Muscle layer of colon (tissue), 2 donors: ENCODE measurements at regions not wholly inside any gene's neighbourhood (a gene's known extent, or its start where the extent isn't known, plus 50 kb on each side); places are given as distances from the start of the nearest gene placed in this dataset.
"Not testable (repeated sequence)": the region's sequence is repeated elsewhere in the genome, so short reads cannot be mapped to it uniquely, and the experiment has no call there.

Source experiments
- H3K27ac ChIP-seq: one replicate; pipeline ENCODE4 v1.7.0; 2013; ENCODE audit warnings: low read depth, mild to moderate bottlenecking, low read length, moderate library complexity
- H3K27me3 ChIP-seq, 2 donors: one replicate each; pipeline ENCODE4 v1.7.0; 2013; ENCODE audit warnings: low read length in 2 of 2, mild to moderate bottlenecking in 2 of 2; ENCODE audit not compliant: insufficient read depth in 2 of 2, control insufficient read depth in 1 of 2
- H3K36me3 ChIP-seq: one replicate; pipeline ENCODE4 v1.7.0; 2013; ENCODE audit warnings: mild to moderate bottlenecking, low read length; ENCODE audit not compliant: insufficient read depth
- H3K4me1 ChIP-seq: one replicate; pipeline ENCODE4 v1.7.0; 2013; ENCODE audit warnings: mild to moderate bottlenecking, low read length; ENCODE audit not compliant: insufficient read depth
- H3K4me3 ChIP-seq, 2 donors: one replicate each; pipeline ENCODE4 v1.7.0; 2013; ENCODE audit warnings: low read length in 2 of 2, low read depth in 1 of 2, mild to moderate bottlenecking in 1 of 2, moderate library complexity in 1 of 2
- H3K9ac ChIP-seq: one replicate; pipeline ENCODE4 v1.7.0; 2013; ENCODE audit warnings: low read length
- H3K9me3 ChIP-seq: one replicate; pipeline ENCODE4 v1.7.0; 2013; ENCODE audit warnings: mild to moderate bottlenecking, low read length
- donor health status: abdominal sarcoma.
- donor health status: Adenocarcinoma of cecum.

- H3K9ac ChIP-seq, H3K36me3 ChIP-seq, H3K4me1 ChIP-seq, H3K9me3 ChIP-seq, H3K27me3 ChIP-seq, H3K4me3 ChIP-seq, H3K27ac ChIP-seq: not testable (repeated sequence)
Measured at GRCh38 chr20:30405585-30405984, 851.9 kb upstream of the DEFB115 start.

GRCh38 chr20:30406370-30406769 lies 851.1 kb upstream of the DEFB115 start:
- H3K9ac ChIP-seq, H3K27ac ChIP-seq, H3K9me3 ChIP-seq, H3K4me3 ChIP-seq, H3K4me1 ChIP-seq, H3K36me3 ChIP-seq, H3K27me3 ChIP-seq: not testable (repeated sequence)

- H3K36me3 ChIP-seq: no peaks in the 10 kb centered on the region
- H3K27ac ChIP-seq: no peak overlapping the region
- no peak overlapping the region for H3K4me3 ChIP-seq
- no peaks in the 10 kb centered on the region for H3K4me1 ChIP-seq
- no peak overlapping the region for H3K9ac ChIP-seq
- no peaks in the 10 kb centered on the region for H3K9me3 ChIP-seq
- H3K27me3 ChIP-seq: no peaks in the 10 kb centered on the region
Measured at GRCh38 chr20:30412972-30413371, 844.5 kb upstream of the DEFB115 start.

GRCh38 chr20:30417387-30417786 lies 840.1 kb upstream of the DEFB115 start:
- H3K27ac ChIP-seq, H3K36me3 ChIP-seq, H3K27me3 ChIP-seq, H3K9me3 ChIP-seq, H3K4me3 ChIP-seq, H3K4me1 ChIP-seq, H3K9ac ChIP-seq: not testable (repeated sequence)

- not testable (repeated sequence) for H3K4me1 ChIP-seq, H3K36me3 ChIP-seq, H3K27ac ChIP-seq, H3K9me3 ChIP-seq, H3K4me3 ChIP-seq, H3K27me3 ChIP-seq, H3K9ac ChIP-seq
Measured at GRCh38 chr20:30418378-30418777, 839.1 kb upstream of the DEFB115 start.

GRCh38 chr20:30419466-30419865 lies 838.0 kb upstream of the DEFB115 start:
- H3K4me3 ChIP-seq: no peak overlapping the region
- no peaks in the 10 kb centered on the region for H3K27me3 ChIP-seq
- no peak overlapping the region for H3K9ac ChIP-seq
- H3K4me1 ChIP-seq: no peaks in the 10 kb centered on the region
- H3K9me3 ChIP-seq: no peaks in the 10 kb centered on the region
- no peak overlapping the region for H3K27ac ChIP-seq
- H3K36me3 ChIP-seq: no peaks in the 10 kb centered on the region

GRCh38 chr20:30419871-30420420 lies 837.5 kb upstream of the DEFB115 start:
- H3K4me3 ChIP-seq, H3K36me3 ChIP-seq, H3K9ac ChIP-seq, H3K27ac ChIP-seq, H3K27me3 ChIP-seq, H3K9me3 ChIP-seq, H3K4me1 ChIP-seq: not testable (repeated sequence)
